DMS 273 treated with DMSO at 0.1 percent for 48 hours (cell line): ENCODE measurements at regions not wholly inside any gene's neighbourhood (a gene's known extent, or its start where the extent isn't known, plus 50 kb on each side); places are given as distances from the start of the nearest gene placed in this dataset.
"Not testable (repeated sequence)": the region's sequence is repeated elsewhere in the genome, so short reads cannot be mapped to it uniquely, and the experiment has no call there.

ENCODE experiments used
- DNase-seq: peaks from one replicate; lab custom pipeline; 2025; lab: John Stamatoyannopoulos, UW

DNA sequence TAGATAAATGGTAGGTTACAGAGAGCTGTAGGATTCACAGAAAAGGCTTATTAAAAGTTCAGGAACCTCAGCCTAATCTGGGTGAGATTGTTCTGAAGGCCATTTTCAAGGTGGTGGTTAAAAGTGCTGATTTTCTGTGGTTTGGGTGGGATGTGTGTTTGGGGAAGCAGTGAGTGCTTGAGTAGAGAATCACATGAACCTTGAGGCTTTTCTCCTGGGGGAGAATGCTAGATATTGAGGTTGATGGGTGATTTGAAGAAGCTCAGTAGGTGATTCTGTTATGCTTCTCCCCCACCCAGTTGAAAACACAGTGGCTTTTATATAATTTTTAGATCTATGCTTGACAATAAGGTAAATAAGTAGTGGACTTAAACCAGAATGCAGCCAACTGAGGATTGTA is 420.9 kb downstream of the PCNX1 start:
- DNase-seq: no peak

DNA sequence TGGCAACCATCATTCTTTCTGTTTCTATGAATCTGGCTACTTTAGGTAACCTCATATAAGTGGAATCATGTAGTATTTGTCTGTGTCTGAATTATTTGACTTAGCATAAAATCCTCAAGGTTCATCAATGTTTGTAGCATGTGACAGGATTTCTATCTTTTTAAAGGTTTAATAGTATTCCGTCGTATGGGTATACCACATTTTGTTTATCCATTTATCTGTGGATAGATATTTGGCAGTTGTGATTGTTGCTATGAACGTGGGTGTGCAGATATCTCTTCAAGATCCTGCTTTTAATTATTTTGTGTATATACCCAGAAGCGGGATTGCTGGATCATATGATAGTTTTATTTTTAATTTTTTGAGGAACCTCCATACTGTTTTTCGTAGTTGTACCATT is 421.7 kb downstream of the PCNX1 start:
- DNase-seq: no peak

DNA sequence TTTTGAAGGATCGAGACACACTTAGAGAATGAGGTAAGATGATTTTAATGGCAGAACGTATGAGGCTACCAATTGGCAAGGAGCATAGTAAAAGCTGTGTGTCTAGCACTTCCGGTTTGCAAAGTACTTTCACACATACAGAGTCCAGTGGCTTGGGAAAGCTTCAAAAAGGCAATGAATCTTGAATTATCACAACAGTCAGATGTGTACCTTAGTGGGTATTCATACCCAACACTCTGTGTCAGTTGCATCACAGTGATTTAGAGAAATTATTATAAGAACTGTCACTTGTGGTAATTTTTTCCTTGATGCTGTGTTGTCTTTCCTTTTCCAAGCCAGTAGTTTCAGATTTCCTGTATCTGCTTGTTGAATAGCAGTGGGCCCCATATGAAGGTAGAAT is 424.1 kb downstream of the PCNX1 start:
- no peak for DNase-seq

GRCh38 chr14:71332476-71332875 is 425.2 kb downstream of the PCNX1 start:
- no peak for DNase-seq

GRCh38 chr14:71333705-71334104 is 426.4 kb downstream of the PCNX1 start:
- no peak for DNase-seq

- no peak for DNase-seq
Observed at GRCh38 chr14:71336489-71337192, 429.4 kb downstream of the PCNX1 start.

DNA sequence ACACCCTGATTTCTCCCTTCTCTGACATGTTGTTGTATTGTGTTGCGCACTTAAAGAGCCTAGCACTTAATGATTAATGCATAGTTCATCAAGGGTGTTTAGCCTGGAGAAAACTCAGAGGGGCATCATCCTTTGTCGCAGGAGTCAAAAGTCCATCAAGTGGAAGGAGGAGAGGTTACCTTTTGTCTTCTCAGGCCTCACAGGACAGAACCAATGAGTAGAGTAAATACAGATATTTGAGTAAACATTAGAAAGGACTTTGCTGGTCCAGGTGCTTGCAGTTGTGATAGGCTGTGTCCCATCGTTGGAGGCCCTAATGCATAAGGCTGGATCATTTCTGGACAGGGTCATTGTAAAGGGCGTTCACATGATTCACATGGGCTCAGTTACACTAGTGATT is 430.9 kb downstream of the PCNX1 start:
- DNase-seq: no peak

- DNase-seq: no peak
Observed at GRCh38 chr14:71339650-71340415, 432.6 kb downstream of the PCNX1 start.

DNA sequence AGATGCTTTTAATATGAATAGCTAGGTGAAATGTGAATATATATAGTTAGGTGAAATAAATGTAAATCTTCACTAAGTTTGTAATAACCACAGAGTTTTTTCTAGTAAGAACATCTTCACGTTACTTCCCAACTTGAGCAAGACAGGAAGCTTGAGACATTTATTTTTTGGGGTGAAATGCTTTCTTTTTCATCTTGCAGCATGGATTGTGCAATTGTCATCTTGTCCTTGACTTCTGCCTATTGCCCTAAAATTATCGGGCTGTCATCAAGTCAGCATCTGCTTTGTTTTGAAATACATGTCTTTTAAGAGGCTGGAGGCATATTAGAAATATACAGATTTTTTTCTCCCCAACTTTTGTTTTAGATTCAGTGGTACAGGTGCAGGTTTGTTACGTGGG is 433.9 kb downstream of the PCNX1 start:
- DNase-seq: no peak

DNA sequence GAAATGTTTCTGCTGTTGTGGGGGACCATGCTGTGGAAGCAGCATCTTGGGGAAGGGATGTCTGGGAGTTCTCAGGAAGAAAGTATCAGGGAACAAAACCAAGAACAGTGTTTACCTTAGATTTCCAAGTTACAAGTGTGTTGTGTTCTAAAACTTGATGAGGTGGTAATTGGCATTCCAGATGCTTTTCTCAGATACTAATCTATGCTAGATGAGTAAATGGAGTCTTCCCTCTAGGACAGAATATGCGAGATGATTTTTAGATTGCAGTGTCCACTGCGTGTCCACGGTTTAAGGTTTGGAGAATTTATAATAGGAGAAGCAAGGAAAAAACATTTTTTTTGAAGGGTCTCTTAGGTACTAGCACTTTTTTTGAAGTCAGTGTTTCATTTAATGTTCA is 436.5 kb downstream of the PCNX1 start:
- no peak for DNase-seq

DNA sequence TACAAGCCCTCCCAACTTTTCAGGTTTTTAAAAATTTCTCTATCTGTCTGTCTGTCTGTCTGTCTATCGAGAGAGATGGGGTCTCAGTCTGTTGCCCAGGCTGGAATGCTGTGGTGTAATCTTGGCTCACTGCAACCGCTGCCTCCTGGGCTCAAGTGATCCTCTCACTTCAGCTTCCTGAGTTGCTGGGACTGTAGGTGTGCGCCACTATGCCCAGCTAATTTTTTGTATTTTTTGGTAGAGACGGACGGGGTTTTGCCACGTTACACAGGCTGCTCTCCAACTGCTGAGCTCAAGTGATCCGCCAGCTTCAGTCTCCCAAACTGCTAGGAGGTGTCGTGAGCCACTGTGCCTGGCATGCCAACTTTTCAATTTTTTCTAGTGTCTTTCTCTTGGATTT is 437.2 kb downstream of the PCNX1 start:
- DNase-seq: no peak

- DNase-seq: no peak
Observed at GRCh38 chr14:71346685-71347084, 439.4 kb downstream of the PCNX1 start.

DNA sequence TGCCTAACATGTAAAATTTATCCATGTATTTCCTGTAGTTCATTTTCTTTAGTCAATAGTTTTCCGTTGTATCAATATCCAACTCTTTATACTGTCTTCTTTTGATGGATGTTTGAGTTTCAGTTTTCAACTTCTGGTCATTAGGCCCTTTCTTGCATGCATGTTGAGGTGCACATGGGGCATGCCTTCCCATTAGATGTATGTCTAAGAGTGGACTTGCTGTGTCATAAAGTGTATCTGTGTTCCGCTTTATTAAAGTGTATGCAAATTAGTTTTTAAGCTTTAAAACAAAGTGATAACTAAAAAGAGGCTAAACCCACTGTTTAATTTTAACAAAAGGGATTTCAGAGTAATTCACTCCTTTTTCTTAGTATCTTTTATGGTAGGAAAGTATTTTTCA is 441.1 kb downstream of the PCNX1 start:
- DNase-seq: no peak

DNA sequence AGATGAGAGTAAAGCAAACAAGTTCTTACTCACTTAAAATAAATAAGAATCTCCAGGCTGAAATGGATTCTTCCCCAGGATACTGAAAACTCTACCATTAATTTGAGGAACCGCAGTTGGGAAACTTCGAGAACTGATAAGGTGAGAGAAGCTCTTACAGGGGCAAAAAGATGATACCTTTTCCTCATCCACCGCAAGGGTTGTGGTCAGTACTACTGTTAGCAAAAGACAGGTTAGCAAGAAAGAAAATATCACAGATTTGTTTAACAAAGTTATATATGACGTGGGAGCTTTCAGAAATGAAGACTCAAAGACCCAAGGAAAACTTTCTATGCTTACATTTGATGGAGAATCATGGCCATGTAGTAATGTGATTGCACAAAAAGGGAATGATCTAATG is 441.6 kb downstream of the PCNX1 start:
- no peak for DNase-seq

GRCh38 chr14:71354142-71354541 is 446.9 kb downstream of the PCNX1 start:
- DNase-seq: no peak

DNA sequence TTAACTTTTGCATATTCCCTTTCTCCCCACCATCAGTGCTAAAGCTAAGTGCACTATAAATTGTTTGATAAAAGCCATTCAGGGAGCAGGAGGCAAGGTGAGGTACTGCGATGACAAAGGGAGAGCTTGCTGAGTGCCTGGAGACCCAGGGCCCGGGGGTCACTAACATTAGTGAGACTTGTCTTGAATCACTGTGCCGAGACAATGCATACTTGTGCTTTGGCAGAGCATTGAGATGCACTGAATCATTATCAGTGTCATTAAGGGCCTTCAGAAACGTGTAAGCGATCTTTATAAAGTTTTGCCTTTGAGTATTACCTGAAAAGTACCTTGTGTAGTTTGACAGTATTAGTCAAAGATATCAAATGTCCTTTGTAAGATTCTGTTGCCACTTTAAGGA is 447.5 kb downstream of the PCNX1 start:
- DNase-seq: no peak

DNA sequence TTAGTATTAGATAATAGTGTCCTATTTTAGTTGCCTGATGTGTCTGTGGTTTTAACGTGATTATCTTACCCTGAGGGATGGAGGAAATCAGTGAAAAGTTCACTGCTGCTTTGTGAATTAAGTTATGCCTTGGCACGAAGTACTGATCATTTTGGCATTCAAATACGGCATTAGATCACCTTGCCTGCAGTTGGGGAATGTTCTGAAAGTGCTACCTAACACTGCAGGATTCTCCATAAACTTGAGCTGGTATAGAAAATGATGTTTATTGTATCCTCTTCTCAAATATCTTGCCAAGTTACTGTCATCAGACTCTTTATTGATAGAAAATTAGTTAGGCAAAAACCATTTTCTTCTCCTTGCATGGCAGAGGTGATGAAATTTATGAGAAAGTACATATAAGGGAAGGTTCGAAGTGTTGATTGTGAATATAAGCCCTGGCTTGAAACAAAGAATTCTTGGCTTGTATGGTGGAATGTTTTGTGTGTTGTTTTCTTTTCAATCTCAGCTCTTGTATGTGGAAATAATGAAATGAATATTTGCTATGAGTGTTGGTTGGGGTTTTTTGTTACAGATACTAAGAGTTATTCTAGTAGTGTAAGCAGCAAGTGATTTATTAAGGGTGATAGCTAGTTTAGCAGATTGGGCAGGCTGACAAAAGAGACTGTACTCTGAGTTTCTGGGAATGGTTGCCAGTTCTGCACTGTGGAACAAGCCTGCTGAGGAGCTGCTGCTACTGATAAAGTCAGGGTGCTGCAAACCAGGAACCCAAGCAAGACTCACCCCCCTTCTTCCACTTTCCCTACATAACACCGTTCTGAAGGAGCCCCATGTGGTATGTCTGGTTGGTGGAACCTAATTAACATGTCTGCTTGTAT is 448.3 kb downstream of the PCNX1 start:
- no peak for DNase-seq

DNA sequence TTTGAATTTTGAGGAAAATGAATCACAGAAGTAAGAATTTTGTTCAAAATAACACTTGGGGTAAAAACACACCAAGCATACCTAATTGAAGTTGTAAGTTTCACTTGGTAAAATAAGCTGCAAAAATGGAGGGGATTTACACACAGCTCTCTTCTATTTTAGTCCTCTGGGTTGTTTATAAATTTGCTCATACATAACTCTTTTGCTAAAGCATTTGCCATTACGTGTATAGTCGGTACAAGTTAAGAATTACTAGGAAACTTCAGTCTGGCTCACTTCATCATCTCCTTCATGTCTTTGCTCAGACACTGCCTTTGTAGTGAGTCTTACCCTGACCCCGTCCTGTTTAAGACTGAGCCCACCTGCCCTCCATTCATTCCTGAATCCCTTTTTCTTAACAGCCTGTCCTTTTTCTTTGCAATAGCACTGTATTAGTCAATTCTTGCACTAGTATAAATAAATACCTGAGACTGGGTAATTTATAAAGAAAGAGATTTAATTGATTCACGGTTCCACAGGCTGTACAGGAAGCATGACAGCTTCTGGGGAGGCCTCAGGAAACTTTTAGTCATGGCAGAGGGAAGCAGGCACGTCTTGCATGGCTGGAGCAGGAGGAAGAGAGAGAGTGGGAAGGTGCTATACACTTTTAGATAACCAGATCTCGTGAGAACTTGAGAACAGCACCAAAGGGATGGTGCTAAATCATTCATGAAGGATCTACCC is 451.1 kb downstream of the PCNX1 start:
- DNase-seq: no peak

GRCh38 chr14:71358932-71359421 is 451.7 kb downstream of the PCNX1 start:
- not testable (repeated sequence) for DNase-seq

DNA sequence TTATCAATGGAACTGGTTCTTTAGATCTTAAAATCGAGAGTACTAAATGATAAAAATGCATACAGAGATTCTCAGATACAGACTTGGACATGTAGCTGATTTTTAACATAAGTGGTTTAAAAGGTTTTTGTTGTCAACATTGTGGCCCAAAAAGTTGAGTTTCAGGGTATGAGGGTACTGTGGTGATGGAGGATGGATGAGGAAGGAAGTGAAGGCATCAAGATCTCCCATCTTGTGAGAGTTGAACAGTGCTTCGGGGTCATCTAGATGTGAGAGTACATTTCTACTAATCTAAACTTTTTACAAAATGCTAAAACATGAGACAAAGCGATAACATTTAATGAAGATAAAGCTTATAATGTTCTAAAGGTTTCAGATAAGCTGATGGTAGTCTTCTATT is 452.6 kb downstream of the PCNX1 start:
- DNase-seq: no peak

DNA sequence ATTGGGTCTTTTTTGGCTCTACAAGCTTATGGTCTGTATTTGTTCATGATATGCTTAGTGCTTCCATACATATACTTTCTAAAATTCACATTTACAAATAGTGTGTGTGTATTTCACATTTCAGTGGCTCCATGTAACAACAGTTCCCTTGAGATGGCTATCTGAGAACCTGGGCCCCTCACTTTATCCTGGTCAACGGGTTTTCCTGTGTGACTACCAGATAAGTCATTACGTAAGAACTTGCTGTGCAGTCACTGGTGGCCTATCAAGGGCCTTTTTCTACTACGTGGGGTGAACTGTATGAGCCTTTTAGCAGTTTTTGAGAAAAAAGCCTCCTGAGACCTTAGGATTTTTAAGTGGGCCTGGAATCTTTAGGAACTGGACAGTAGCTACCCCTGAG is 454.1 kb downstream of the PCNX1 start:
- no peak for DNase-seq

GRCh38 chr14:71361874-71362273 is 454.6 kb downstream of the PCNX1 start:
- no peak for DNase-seq
